ENCODE measurements at regions not wholly inside any gene's neighbourhood (a gene's known extent, or its start where the extent isn't known, plus 50 kb on each side); places are given as distances from the start of the nearest gene placed in this dataset.

DNA sequence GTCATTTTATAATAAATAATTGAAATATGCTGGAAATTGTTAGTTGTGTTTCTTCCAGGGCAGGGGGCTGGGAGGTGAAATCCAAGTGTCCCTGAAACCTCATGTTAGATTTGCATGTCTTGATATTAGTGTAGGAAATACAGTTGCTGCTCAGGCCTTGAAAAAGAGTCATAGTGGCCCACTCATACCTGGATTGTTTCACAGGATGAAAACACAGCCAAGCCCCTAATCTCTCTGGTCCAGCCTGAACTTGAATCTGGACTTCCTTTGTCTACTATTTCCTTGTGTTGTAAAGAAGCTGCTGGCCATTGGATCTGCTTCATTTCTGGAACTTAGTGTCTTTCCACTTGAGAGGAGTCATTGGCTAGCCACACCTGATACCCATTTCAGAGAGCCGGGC, 108.8 kb upstream of the JARID2 start:
- Mint-ChIP-seq H3K4me1 (ENCODE audit: low read depth, unreplicated experiment) (no peaks in the 10 kb centered on the region), H3K9me3 (ENCODE audit: low read depth, unreplicated experiment) (no peaks in the 10 kb centered on the region), H3K27me3 (ENCODE audit: unreplicated experiment) (no peaks in the 10 kb centered on the region), H3K27ac (ENCODE audit: unreplicated experiment) (no peak overlapping the region), H3K36me3 (ENCODE audit: insufficient read depth, unreplicated experiment) (no peaks in the 10 kb centered on the region), H3K4me3 (ENCODE audit: low read depth, unreplicated experiment) (no peak overlapping the region)
- TF ChIP-seq, protein P1, sequence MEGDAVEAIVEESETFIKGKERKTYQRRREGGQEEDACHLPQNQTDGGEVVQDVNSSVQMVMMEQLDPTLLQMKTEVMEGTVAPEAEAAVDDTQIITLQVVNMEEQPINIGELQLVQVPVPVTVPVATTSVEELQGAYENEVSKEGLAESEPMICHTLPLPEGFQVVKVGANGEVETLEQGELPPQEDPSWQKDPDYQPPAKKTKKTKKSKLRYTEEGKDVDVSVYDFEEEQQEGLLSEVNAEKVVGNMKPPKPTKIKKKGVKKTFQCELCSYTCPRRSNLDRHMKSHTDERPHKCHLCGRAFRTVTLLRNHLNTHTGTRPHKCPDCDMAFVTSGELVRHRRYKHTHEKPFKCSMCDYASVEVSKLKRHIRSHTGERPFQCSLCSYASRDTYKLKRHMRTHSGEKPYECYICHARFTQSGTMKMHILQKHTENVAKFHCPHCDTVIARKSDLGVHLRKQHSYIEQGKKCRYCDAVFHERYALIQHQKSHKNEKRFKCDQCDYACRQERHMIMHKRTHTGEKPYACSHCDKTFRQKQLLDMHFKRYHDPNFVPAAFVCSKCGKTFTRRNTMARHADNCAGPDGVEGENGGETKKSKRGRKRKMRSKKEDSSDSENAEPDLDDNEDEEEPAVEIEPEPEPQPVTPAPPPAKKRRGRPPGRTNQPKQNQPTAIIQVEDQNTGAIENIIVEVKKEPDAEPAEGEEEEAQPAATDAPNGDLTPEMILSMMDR (IDR thresholded peaks at IDR 0.05; ENCODE audit: unreplicated experiment): no peak
- no TSS peak for BruUV-seq (replicated peaks)
- intact Hi-C loops (cut with micrococcal nuclease; ENCODE audit: unreplicated experiment): no loop called here
- DNase-seq: no peak
- CTCF ChIA-PET: no interaction called here

DNA sequence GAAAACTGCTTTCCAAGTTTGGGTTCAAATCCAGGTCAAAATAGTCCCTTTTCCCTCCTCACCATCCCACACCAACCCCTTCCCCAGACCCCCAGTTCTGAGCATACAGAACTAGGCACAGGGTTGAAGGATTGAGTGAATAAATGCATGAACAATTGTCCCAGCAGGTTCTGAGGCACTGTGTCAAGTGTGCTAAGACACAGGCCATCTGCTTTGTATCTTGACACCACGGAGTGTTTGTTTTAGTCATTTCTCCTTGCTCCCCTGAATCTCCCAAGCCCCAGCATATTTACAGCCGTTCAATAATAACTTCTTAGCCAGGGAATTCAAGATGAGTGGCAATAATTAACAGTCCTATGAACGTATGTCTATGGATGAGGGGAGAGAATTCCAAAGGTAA, 102.8 kb upstream of the JARID2 start:
- Mint-ChIP-seq H3K27me3 (ENCODE audit: unreplicated experiment) (no peaks in the 10 kb centered on the region), H3K36me3 (ENCODE audit: insufficient read depth, unreplicated experiment) (no peaks in the 10 kb centered on the region), H3K27ac (ENCODE audit: unreplicated experiment) (no peak overlapping the region), H3K4me1 (ENCODE audit: low read depth, unreplicated experiment) (no peaks in the 10 kb centered on the region), H3K4me3 (ENCODE audit: low read depth, unreplicated experiment) (no peak overlapping the region), H3K9me3 (ENCODE audit: low read depth, unreplicated experiment) (peaks cover 4% of the 10 kb centered on the region)
- no TSS peak for BruUV-seq (replicated peaks)
- DNase-seq: no peak
- intact Hi-C loops (cut with micrococcal nuclease; ENCODE audit: unreplicated experiment): no loop called here
- TF ChIP-seq, protein P1 (IDR thresholded peaks at IDR 0.05; ENCODE audit: unreplicated experiment): no peak
- CTCF ChIA-PET: no interaction called here

DNA sequence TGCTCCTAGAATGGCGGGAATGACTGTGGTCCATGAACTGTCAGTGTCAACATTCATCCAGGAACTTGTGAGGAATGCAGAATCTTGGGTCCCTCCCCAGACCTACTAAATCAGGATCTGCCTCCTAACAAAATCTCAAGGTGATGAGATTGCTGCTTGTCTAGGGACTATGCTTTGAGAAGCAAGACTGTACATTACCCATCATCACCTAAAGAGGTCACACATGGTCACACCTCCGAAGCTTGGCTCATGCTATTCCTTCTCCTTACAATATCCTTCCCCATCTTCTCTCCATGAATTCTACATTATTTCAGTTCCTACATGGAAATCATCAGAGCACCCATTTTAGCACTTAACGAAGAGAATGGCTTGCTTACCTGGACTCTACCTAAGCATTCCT, 102.3 kb upstream of the JARID2 start:
- Mint-ChIP-seq H3K27ac (ENCODE audit: unreplicated experiment) (no peak overlapping the region), H3K4me1 (ENCODE audit: low read depth, unreplicated experiment) (peaks cover 3% of the 10 kb centered on the region), H3K9me3 (ENCODE audit: low read depth, unreplicated experiment) (peaks cover 4% of the 10 kb centered on the region), H3K36me3 (ENCODE audit: insufficient read depth, unreplicated experiment) (no peaks in the 10 kb centered on the region), H3K27me3 (ENCODE audit: unreplicated experiment) (no peaks in the 10 kb centered on the region), H3K4me3 (ENCODE audit: low read depth, unreplicated experiment) (no peak overlapping the region)
- intact Hi-C loops (cut with micrococcal nuclease; ENCODE audit: unreplicated experiment): no loop called here
- TF ChIP-seq, protein P1 (IDR thresholded peaks at IDR 0.05; ENCODE audit: unreplicated experiment): no peak
- CTCF ChIA-PET: no interaction called here
- no TSS peak for BruUV-seq (replicated peaks)
- no peak for DNase-seq

DNA sequence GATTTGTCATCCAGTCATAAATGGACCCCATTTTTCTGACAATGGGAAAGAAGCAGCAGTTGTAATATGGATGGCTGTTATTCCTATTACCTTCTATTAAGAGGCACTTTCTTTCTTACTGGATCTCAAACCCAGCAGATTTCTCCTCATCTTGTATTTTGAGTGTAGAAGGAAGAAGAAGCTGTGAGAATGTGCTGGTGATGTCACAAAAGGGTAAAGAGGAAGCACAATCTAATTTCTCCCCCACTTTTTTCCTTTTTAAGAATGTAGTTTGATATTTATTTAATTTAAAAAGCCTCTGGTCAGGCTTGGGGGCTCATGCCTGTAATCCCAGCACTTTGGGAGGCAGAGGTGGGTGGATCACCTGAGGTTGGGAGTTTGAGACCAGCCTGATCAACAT, 100.0 kb upstream of the JARID2 start:
- Mint-ChIP-seq H3K27ac (ENCODE audit: unreplicated experiment) (no peak overlapping the region), H3K27me3 (ENCODE audit: unreplicated experiment) (no peaks in the 10 kb centered on the region), H3K9me3 (ENCODE audit: low read depth, unreplicated experiment) (peaks cover 4% of the 10 kb centered on the region), H3K4me1 (ENCODE audit: low read depth, unreplicated experiment) (peaks cover 9% of the 10 kb centered on the region), H3K36me3 (ENCODE audit: insufficient read depth, unreplicated experiment) (no peaks in the 10 kb centered on the region), H3K4me3 (ENCODE audit: low read depth, unreplicated experiment) (no peak overlapping the region)
- CTCF ChIA-PET: no interaction called here
- intact Hi-C loops (cut with micrococcal nuclease; ENCODE audit: unreplicated experiment): no loop called here
- BruUV-seq (replicated peaks): no TSS peak
- TF ChIP-seq, protein P1 (IDR thresholded peaks at IDR 0.05; ENCODE audit: unreplicated experiment): no peak
- DNase-seq: no peak

DNA sequence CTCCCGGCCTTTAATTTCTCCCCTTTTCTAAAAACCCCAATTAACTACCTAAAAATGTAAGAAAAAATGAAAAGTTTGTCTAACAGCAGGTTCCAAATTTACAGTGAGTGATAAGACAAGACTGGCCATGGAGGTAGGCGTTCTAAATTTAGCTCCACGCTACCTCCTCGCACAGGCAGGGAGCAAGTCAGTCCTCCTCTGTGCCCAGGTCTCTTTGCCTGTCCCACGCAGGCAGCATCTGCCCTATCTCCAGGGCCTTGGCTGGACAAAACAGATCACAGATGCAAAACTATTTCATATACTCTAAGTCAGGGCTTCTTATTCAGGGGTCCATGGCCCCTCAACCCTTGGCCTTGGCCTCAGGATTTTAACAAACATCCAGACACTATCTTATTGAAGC, 98.0 kb upstream of the JARID2 start:
- no peaks in the 10 kb centered on the region for H3K36me3 Mint-ChIP-seq (ENCODE audit: insufficient read depth, unreplicated experiment)
- H3K4me3 Mint-ChIP-seq (ENCODE audit: low read depth, unreplicated experiment): no peak overlapping the region
- no peak for DNase-seq
- peaks cover 9% of the 10 kb centered on the region for H3K4me1 Mint-ChIP-seq (ENCODE audit: low read depth, unreplicated experiment)
- H3K9me3 Mint-ChIP-seq (ENCODE audit: low read depth, unreplicated experiment): peaks cover 4% of the 10 kb centered on the region
- no peaks in the 10 kb centered on the region for H3K27me3 Mint-ChIP-seq (ENCODE audit: unreplicated experiment)
- intact Hi-C loops (cut with micrococcal nuclease; ENCODE audit: unreplicated experiment): no loop called here
- TF ChIP-seq, protein P1 (IDR thresholded peaks at IDR 0.05; ENCODE audit: unreplicated experiment): no peak
- BruUV-seq (replicated peaks): no TSS peak
- H3K27ac Mint-ChIP-seq (ENCODE audit: unreplicated experiment): no peak overlapping the region
- CTCF ChIA-PET: interaction anchor here (0.6 kb wide), 1 partner anchor 23 kb away, joined by 3 read pairs; no protein-coding TSS in a partner anchor
